Lower leg skin (tissue), 3 donors: ENCODE measurements at regions not wholly inside any gene's neighbourhood (a gene's known extent, or its start where the extent isn't known, plus 50 kb on each side); places are given as distances from the start of the nearest gene placed in this dataset.

Experiments used
- CTCF ChIP-seq, 3 donors: fragments of 450-650 bp; IDR thresholded peaks; one replicate each; pipeline ENCODE4 v1.5.1; 2016; ENCODE audit warnings: antibody characterized with exemption in 3 of 3, mild to moderate bottlenecking in 3 of 3, moderate library complexity in 2 of 3
- POLR2A ChIP-seq, 2 donors: fragments of 450-650 bp; IDR thresholded peaks; one replicate each; pipeline ENCODE4 v1.6.1; 2016 to 2017; ENCODE audit warnings: antibody characterized with exemption in 2 of 2, mild to moderate bottlenecking in 1 of 2, moderate library complexity in 1 of 2

- TF ChIP-seq CTCF (IDR thresholded peaks at IDR 0.05), result no peak
- TF ChIP-seq POLR2A (IDR thresholded peaks at IDR 0.05), result no peak
These were observed 139.0 kb downstream of the TRIM43 start for GRCh38 chr2:95730813-95731212.
